ENCODE measurements at regions not wholly inside any gene's neighbourhood (a gene's known extent, or its start where the extent isn't known, plus 50 kb on each side); places are given as distances from the start of the nearest gene placed in this dataset.

DNA sequence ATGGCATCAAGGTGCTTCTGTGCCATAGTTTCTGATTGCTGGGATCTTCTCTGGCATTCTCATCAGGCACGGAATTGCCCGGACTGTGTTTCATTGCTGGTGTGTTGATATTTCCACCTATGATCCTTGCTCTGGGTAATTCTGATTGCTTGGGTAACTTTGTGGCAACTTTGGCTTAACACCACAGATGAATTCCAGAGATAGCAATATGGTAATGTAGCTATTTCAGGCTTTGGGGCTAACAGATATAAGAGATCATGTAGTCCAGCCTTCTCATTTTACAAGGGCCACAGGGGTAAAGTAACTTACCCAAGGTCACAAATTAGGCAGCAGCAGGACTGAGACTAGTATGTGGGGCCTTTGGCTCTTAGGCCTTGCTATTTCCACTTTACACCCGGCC is 53.9 kb upstream of the PLPP4 start:
- no peak overlapping the region for H3K4me3 Mint-ChIP-seq
- H3K27me3 Mint-ChIP-seq (ENCODE audit: low read depth in 3 of 3) = peaks cover 0 to 2% (median 1%) of the 10 kb centered on the region in 3 donors
- no peaks in the 10 kb centered on the region for H3K4me1 Mint-ChIP-seq
- H3K36me3 Mint-ChIP-seq = no peaks in the 10 kb centered on the region
- no peak for DNase-seq
- no peak overlapping the region for H3K27ac Mint-ChIP-seq
- no peaks in the 10 kb centered on the region for H3K9me3 Mint-ChIP-seq

- Mint-ChIP-seq H3K27me3 (ENCODE audit: low read depth in 3 of 3) (peaks cover 0 to 5% (median 0%) of the 10 kb centered on the region in 3 donors), H3K36me3 (no peaks in the 10 kb centered on the region), H3K4me1 (no peaks in the 10 kb centered on the region), H3K4me3 (no peak overlapping the region), H3K27ac (no peak overlapping the region), H3K9me3 (peaks cover 0 to 3% (median 0%) of the 10 kb centered on the region in 6 donors)
- DNase-seq = no peak
Measured at GRCh38 chr10:120406376-120406775, 50.7 kb upstream of the PLPP4 start.
